ENCODE measurements at regions not wholly inside any gene's neighbourhood (a gene's known extent, or its start where the extent isn't known, plus 50 kb on each side); places are given as distances from the start of the nearest gene placed in this dataset.
A peak's percentile ranks its signal among the peaks of the same experiment; 100 is the strongest.
"Not testable (repeated sequence)": the region's sequence is repeated elsewhere in the genome, so short reads cannot be mapped to it uniquely, and the experiment has no call there.

- DNase-seq (ENCODE audit: low spot score) (peak; percentile 62), FAIRE-seq (no peak)
These were observed 87.0 kb upstream of the BLID start for GRCh38 chr11:122202951-122203456.

GRCh38 chr11:122202161-122202950 lies 86.3 kb upstream of the BLID start:
- FAIRE-seq: no peak

GRCh38 chr11:122201106-122201505 lies 85.1 kb upstream of the BLID start:
- DNase-seq (ENCODE audit: low spot score): no peak
- no peak for FAIRE-seq

More at GRCh38 chr11:122202161-122202950, 86.3 kb upstream of the BLID start:
- peak; percentile 12 for DNase-seq (ENCODE audit: low spot score)

- FAIRE-seq: no peak
- DNase-seq (ENCODE audit: low spot score): no peak
These were observed 83.6 kb upstream of the BLID start for GRCh38 chr11:122199661-122200060.

- FAIRE-seq: no peak
- no peak for DNase-seq (ENCODE audit: low spot score)
These were observed 82.4 kb upstream of the BLID start for GRCh38 chr11:122198291-122198983.

- DNase-seq (ENCODE audit: low spot score) (peak; percentile 68), FAIRE-seq (no peak)
These were observed 81.3 kb upstream of the BLID start for GRCh38 chr11:122197066-122197987.

GRCh38 chr11:122195790-122196189 lies 79.8 kb upstream of the BLID start:
- FAIRE-seq (no peak), DNase-seq (ENCODE audit: low spot score) (no peak)

GRCh38 chr11:122193881-122194480 lies 78.0 kb upstream of the BLID start:
- not testable (repeated sequence) for FAIRE-seq; DNase-seq (ENCODE audit: low spot score)

GRCh38 chr11:122193457-122193856 lies 77.4 kb upstream of the BLID start:
- FAIRE-seq: no peak
- DNase-seq (ENCODE audit: low spot score): no peak

GRCh38 chr11:122192634-122193255 lies 76.7 kb upstream of the BLID start:
- FAIRE-seq (no peak), DNase-seq (ENCODE audit: low spot score) (no peak)

GRCh38 chr11:122190768-122191167 lies 74.8 kb upstream of the BLID start:
- DNase-seq (ENCODE audit: low spot score): no peak
- no peak for FAIRE-seq

- peak; percentile 37 for DNase-seq (ENCODE audit: low spot score)
- no peak for FAIRE-seq
These were observed 73.2 kb upstream of the BLID start for GRCh38 chr11:122189229-122189628.

- DNase-seq (ENCODE audit: low spot score) (no peak), FAIRE-seq (no peak)
These were observed 71.6 kb upstream of the BLID start for GRCh38 chr11:122187373-122188165.

- FAIRE-seq: no peak
These were observed 70.5 kb upstream of the BLID start for GRCh38 chr11:122186439-122187080.

GRCh38 chr11:122183933-122184332 lies 67.9 kb upstream of the BLID start:
- DNase-seq (ENCODE audit: low spot score) (no peak), FAIRE-seq (no peak)

More at GRCh38 chr11:122186439-122187080, 70.5 kb upstream of the BLID start:
- no peak for DNase-seq (ENCODE audit: low spot score)

GRCh38 chr11:122181893-122182292 lies 65.9 kb upstream of the BLID start:
- no peak for FAIRE-seq
- DNase-seq (ENCODE audit: low spot score): no peak

- FAIRE-seq (no peak), DNase-seq (ENCODE audit: low spot score) (no peak)
These were observed 65.4 kb upstream of the BLID start for GRCh38 chr11:122181372-122181771.

- no peak for DNase-seq (ENCODE audit: low spot score)
- FAIRE-seq: no peak
These were observed 64.2 kb upstream of the BLID start for GRCh38 chr11:122179961-122180834.

All from urothelium cell line (cell line).